GM18519 (cell line): ENCODE measurements at regions not wholly inside any gene's neighbourhood (a gene's known extent, or its start where the extent isn't known, plus 50 kb on each side); places are given as distances from the start of the nearest gene placed in this dataset.

Experiments used
- ATAC-seq: cut with Tn5 transposase; IDR thresholded peaks from one replicate; pipeline ENCODE4 v1.9.1; 2021; ENCODE audit warnings: mild to moderate bottlenecking, moderate library complexity; ENCODE audit not compliant: unreplicated experiment, low FRiP score

GRCh38 chr21:28229814-28230213, 762.9 kb downstream of the LTN1 start:
- no peak for ATAC-seq

- ATAC-seq: no peak
These were observed 764.1 kb downstream of the LTN1 start for GRCh38 chr21:28228636-28228995.

DNA sequence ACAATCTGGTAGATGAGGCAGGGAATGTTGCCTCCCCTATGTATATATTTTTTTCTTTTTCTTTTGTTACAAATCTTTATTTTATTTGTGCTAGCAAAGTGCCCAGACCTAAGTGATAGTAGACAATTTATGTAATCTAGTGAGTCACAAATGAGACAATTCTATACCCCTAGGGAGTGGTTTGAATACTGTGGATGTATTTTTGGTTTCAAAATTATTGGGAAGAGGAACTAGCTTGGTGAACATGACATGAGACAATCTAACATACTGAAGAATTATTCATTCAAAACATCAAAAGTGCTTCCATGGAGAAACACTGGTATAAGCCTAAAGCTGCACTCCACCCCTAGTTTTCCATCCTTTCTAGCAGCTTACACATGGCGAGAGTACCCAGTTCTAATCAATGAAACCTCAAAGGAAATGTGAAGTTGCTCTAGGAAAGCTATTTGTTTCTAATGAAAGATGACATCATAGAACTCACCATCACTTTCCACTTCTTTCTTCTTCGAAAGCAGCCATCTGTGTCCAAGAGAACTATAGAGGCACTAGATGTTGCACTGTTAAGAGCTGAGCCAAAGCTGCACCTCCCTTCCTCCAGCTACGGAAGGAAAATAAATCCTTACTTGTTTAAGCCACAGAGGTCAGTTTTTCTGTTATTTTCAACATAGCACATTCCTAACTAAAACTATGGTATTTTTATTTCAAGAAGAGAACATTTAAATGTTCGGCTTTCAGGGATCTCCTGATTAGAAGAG, 764.6 kb downstream of the LTN1 start:
- no peak for ATAC-seq

DNA sequence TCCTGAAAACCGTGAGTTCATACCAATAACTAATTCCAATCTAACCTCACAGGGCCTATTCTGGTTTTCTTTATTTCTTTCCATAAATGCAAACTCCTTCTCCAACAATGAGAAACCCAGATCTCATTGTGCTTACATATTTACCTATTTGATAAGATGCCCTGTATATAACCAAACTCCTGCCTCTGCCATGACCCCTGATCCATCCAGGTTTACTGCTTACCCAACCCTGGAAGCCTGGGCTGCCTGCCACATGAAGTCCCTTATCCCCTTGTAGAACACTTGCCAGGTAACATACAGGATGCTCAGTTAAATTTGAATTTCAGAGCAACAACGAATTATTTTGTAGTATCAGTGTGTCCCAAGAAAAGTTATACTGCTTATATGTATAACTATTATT, 766.1 kb downstream of the LTN1 start:
- ATAC-seq: no peak

DNA sequence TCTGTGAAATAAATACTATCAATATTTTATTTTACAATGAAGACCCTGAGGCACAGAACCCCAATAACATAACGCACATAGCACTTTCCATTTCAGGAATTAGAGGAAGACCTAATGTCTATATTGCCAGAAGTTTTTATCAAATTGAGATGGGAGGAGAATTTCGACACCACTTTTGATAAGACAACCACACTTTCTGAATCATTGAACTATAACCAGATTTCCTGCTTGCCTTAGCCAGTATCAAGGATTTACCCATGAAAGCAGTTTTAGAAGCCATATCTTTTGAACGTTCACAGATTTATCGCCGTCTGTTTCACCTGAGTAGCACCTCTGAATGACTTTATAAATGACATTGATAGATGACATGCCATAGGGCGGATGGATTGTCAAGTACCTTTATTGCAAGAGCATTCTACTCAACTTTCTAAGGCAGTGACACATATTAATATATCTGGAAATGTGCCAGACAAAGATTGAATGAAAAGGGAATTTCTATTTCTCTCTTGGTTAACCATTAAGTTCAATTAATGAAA, 768.4 kb downstream of the LTN1 start:
- no peak for ATAC-seq

- ATAC-seq: no peak
These were observed 770.7 kb downstream of the LTN1 start for GRCh38 chr21:28221984-28222383.

GRCh38 chr21:28220680-28221079, 772.0 kb downstream of the LTN1 start:
- ATAC-seq: no peak

DNA sequence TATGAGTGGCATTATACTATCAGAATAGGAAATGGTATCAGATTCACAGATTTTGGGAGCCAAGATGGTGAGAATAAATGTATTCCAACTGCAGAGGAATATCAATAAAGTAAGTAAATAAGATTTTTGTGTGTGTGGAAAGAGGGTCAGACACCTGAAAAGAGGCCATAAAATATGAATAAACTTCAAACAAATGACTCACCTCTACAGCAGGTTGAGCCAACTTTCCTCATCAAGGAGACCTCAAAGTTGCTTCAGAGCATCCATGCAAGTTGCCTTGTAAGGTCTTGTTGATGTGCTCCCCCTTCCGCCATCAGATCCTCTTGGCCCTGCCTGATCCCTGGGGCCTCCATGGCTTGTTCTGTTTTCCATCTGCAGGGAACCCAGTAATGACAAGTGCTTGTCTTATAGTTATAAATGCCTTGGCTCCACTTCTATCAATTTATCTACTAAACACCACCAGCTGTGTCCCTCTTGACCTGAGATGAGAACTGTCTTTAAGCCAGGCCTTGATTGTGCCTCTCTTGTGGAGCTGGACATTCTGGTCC, 775.6 kb downstream of the LTN1 start:
- no peak for ATAC-seq

DNA sequence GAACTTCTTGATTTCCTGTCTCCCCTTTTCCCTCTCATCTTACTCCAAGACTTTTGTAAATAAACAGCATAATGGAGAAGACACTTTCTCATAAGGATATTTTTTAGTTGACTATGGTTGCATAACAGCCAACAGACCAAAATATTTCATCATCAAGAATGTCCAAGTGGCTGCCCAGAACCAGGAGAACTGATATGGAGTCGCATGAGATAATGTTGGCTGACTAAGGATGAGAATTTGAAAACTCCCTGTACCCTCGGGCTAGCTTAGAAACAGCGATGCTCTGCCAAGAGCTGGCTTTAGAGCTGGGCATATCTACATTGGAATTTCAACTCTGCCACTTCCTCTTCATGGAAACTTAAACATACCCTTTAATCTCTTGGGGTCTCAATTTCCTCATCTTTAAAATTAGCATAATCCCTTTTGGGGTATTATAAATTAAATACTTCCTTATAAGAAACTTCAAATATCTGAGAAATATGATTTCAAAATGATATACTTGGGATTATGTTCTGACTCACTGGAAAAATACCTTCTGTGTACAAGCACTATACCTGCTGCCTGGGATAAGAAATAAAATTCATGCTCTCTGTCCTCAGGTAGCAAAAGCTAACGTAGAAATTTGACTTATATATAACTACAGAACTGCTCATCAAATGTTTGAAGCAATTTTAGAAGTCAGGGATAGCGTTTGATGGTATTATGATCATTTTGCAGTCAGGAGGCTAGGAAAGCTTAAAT, 777.3 kb downstream of the LTN1 start:
- ATAC-seq: no peak

- no peak for ATAC-seq
These were observed 777.9 kb downstream of the LTN1 start for GRCh38 chr21:28214786-28215185.

- no peak for ATAC-seq
These were observed 779.4 kb downstream of the LTN1 start for GRCh38 chr21:28213261-28213660.

DNA sequence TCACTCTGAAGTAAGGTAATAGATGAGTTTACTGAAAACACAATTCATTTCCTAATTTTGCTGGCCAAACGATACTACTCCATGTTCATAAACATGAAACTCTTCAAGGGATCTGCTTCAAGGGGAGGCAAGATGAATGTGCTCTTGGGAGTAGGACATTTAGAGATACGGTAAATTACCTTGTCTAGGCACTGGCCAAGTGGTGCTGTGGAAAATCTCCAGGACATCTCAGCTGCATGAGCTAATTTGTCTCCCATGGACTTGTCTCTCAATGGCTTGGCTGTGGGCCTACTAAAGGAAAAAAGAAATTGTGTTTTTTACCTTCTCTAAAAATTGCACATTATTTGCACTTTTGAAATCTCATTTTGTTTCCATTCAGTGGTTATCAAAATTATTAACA, 780.6 kb downstream of the LTN1 start:
- ATAC-seq: no peak

DNA sequence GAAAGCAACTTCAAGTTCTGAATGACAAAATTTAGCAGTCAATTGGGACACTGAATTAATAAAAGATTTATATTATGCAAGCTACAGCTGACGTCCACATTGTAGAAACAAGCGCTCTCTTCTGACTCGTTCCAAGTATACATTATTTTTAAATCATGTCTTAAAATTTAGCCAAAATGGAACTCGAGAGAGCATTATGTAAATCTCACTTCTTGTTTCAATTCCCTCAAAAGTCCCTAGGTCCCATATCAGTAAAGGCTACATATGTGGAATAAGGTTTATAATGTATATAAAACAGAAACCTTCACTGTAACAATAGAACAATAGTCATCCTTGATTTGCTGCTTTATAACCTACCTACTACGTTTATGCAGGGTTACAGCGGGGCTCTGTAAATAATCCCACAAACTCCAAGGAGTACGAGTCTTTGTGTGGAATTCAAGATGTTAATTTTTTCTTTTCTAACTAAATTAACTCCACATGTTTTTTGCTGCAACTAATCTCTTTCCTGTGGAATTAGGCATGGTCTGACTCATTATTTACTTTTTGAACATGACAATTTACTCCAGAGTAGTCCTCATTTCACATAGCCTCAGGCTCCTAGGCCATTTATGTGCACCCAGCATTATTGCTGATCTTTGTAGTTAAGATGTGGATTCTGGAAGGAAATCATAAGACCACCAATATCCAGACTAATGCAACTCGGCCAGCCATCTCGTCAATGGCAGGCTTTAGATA, 785.1 kb downstream of the LTN1 start:
- ATAC-seq: no peak

- ATAC-seq: no peak
These were observed 792.0 kb downstream of the LTN1 start for GRCh38 chr21:28200726-28201125.

GRCh38 chr21:28196981-28197380, 795.7 kb downstream of the LTN1 start:
- ATAC-seq: no peak

GRCh38 chr21:28193189-28193588, 799.5 kb downstream of the LTN1 start:
- ATAC-seq: no peak

DNA sequence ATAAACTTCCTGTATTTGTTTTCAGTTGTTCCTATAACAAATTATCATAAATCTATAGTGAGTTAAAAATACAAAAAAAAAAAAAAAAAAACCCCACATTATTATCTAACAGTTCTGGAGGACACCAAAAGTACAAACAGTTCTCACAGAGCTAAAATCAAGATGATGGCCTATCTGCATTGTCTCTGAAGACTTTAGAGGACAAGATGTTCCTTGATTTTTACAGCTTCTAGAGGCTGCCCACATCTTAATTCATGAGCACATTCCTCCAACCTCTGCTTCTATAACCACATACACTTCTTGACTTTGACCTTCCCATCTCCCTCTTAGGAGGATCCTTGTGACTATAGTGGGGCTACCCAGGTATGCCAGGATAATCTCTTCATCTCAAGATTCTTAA, 806.1 kb downstream of the LTN1 start:
- ATAC-seq: no peak

GRCh38 chr21:28181730-28182129, 810.9 kb downstream of the LTN1 start:
- no peak for ATAC-seq

DNA sequence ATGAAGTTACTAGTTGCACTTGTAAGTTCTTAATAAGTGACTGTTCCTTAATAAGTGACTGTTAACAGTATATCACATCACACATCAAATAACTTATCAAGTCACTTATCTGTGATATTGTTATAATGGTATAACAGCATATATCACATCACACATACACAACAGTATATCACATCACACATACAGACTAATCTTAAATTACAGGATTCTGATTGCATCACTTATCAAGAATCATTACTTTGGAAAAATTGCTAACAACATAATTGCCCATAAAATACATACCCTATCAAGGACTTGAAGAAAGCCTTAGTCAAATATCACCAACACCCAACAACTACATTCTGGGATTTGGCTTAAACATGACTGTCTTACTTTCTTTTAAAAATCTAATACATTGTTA, 813.5 kb downstream of the LTN1 start:
- ATAC-seq: no peak

DNA sequence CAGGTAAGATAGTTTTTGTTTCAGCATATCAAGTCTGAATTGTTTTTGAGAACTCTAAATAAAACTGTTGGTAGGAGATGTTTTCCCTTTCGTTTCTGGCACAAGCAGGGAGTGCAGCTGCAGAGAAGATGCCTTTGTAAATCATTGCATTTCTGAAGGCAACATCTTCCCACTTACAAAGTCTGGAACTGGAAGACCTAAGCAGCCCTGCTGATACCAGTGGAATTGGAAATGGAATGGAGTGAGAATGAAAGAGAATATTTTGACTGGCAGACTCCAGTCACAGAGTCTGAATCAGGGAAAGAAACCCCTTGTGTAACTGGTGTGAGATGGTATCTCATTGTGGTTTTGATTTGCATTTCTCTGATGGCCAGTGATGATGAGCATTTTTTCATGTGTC, 815.6 kb downstream of the LTN1 start:
- ATAC-seq: no peak

- no peak for ATAC-seq
These were observed 818.0 kb downstream of the LTN1 start for GRCh38 chr21:28174701-28175100.
